ENCODE measurements at regions not wholly inside any gene's neighbourhood (a gene's known extent, or its start where the extent isn't known, plus 50 kb on each side); places are given as distances from the start of the nearest gene placed in this dataset.

DNA sequence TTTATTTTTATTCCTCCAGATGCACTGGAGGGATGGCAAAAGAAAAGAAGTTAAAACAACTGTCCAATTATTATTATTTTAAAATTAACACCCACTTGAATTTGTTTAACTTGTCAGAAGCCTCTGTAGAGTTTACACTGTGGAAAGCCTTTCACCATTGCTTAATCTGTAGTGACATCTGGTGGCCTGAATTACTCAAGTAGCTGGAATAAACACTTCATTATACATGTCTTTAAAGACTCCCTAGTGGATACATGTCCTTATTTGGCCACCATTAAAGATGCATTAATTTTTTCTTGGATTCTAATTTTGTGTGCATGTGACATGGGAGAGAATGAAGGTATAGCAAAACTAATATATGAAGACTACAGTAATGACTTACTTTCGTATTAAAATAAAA lies 1496.5 kb downstream of the FAM181B start:
- no peak for TF ChIP-seq ZNF565 (CRISPR knock-in tag; conservative IDR thresholded peaks at IDR 0.05; ENCODE audit: low read depth)
- TF ChIP-seq PATZ1 (CRISPR knock-in tag; IDR thresholded peaks at IDR 0.05; ENCODE audit: borderline replicate concordance), result no peak
- TF ChIP-seq TCF4 (CRISPR knock-in tag; IDR thresholded peaks at IDR 0.05; ENCODE audit: borderline replicate concordance), result no peak
- TF ChIP-seq ESRRG (CRISPR knock-in tag; IDR thresholded peaks at IDR 0.05), result no peak

Measured in SK-N-SH treated with all-trans-retinoic acid at 6 μM for 48 hours (cell line).